Glutamatergic neuron (in vitro differentiated cells): ENCODE measurements at regions not wholly inside any gene's neighbourhood (a gene's known extent, or its start where the extent isn't known, plus 50 kb on each side); places are given as distances from the start of the nearest gene placed in this dataset.

Source experiments
- DNase-seq: peaks from one replicate; pipeline ENCODE4 v3.0.0; 2022
- H3K27ac Mint-ChIP-seq: one replicate; pipeline ENCODE4 v1.8.0; 2020; ENCODE audit warnings: mild to moderate bottlenecking, mixed read lengths, inconsistent platforms; ENCODE audit not compliant: unreplicated experiment
- H3K27me3 Mint-ChIP-seq: one replicate; pipeline ENCODE4 v1.8.0; 2020; ENCODE audit warnings: mild to moderate bottlenecking, moderate library complexity, mixed read lengths, inconsistent platforms; ENCODE audit not compliant: unreplicated experiment
- H3K36me3 Mint-ChIP-seq: one replicate; pipeline ENCODE4 v1.8.0; 2020; ENCODE audit warnings: mild to moderate bottlenecking, mixed read lengths, inconsistent platforms; ENCODE audit not compliant: unreplicated experiment
- H3K4me1 Mint-ChIP-seq: one replicate; pipeline ENCODE4 v1.8.0; 2020; ENCODE audit warnings: mild to moderate bottlenecking, low read depth, mixed read lengths, inconsistent platforms; ENCODE audit not compliant: unreplicated experiment
- H3K4me3 Mint-ChIP-seq: one replicate; pipeline ENCODE4 v1.8.0; 2020; ENCODE audit warnings: mild to moderate bottlenecking, mixed read lengths, inconsistent platforms; ENCODE audit not compliant: unreplicated experiment
- H3K9me3 Mint-ChIP-seq: one replicate; pipeline ENCODE4 v1.8.0; 2020; ENCODE audit warnings: mild to moderate bottlenecking, moderate library complexity, mixed read lengths, inconsistent platforms; ENCODE audit not compliant: unreplicated experiment
- CTCF ChIP-seq: fragments of 200-600 bp; sonication (generic); IDR thresholded peaks from one replicate; pipeline ENCODE4 v1.5.0; 2021; ENCODE audit not compliant: partially characterized antibody, unreplicated experiment

GRCh38 chr18:60643009-60643408 is 270.4 kb upstream of the MC4R start:
- no peak overlapping the region for H3K27ac Mint-ChIP-seq
- DNase-seq: no peak
- no peak for TF ChIP-seq CTCF
- H3K4me3 Mint-ChIP-seq: no peak overlapping the region
- H3K27me3 Mint-ChIP-seq: no peaks in the 10 kb centered on the region
- H3K36me3 Mint-ChIP-seq: no peaks in the 10 kb centered on the region
- no peaks in the 10 kb centered on the region for H3K4me1 Mint-ChIP-seq
- H3K9me3 Mint-ChIP-seq: no peaks in the 10 kb centered on the region

GRCh38 chr18:60646725-60647124 is 274.1 kb upstream of the MC4R start:
- TF ChIP-seq CTCF: no peak
- Mint-ChIP-seq H3K4me1 (no peaks in the 10 kb centered on the region), H3K27me3 (no peaks in the 10 kb centered on the region), H3K27ac (no peak overlapping the region), H3K36me3 (no peaks in the 10 kb centered on the region), H3K4me3 (no peak overlapping the region), H3K9me3 (no peaks in the 10 kb centered on the region)
- no peak for DNase-seq

- Mint-ChIP-seq H3K9me3 (no peaks in the 10 kb centered on the region), H3K27me3 (no peaks in the 10 kb centered on the region), H3K36me3 (no peaks in the 10 kb centered on the region), H3K4me1 (no peaks in the 10 kb centered on the region), H3K4me3 (no peak overlapping the region), H3K27ac (peak overlapping the region; percentile 5)
- no peak for TF ChIP-seq CTCF
- no peak for DNase-seq
Measured at GRCh38 chr18:60649107-60649506, 276.5 kb upstream of the MC4R start.

- H3K4me1 Mint-ChIP-seq: no peaks in the 10 kb centered on the region
- no peaks in the 10 kb centered on the region for H3K36me3 Mint-ChIP-seq
- no peak overlapping the region for H3K27ac Mint-ChIP-seq
- H3K4me3 Mint-ChIP-seq: no peak overlapping the region
- no peak for DNase-seq
- no peak for TF ChIP-seq CTCF
- H3K27me3 Mint-ChIP-seq: no peaks in the 10 kb centered on the region
- no peaks in the 10 kb centered on the region for H3K9me3 Mint-ChIP-seq
Measured at GRCh38 chr18:60649842-60650536, 277.4 kb upstream of the MC4R start.

GRCh38 chr18:60654298-60654697 is 281.7 kb upstream of the MC4R start:
- H3K4me1 Mint-ChIP-seq: no peaks in the 10 kb centered on the region
- H3K27me3 Mint-ChIP-seq: no peaks in the 10 kb centered on the region
- H3K4me3 Mint-ChIP-seq: no peak overlapping the region
- no peak for TF ChIP-seq CTCF
- no peaks in the 10 kb centered on the region for H3K36me3 Mint-ChIP-seq
- H3K27ac Mint-ChIP-seq: no peak overlapping the region
- DNase-seq: no peak
- H3K9me3 Mint-ChIP-seq: no peaks in the 10 kb centered on the region
